Esophagus muscularis mucosa (tissue), 3 donors: ENCODE measurements at regions not wholly inside any gene's neighbourhood (a gene's known extent, or its start where the extent isn't known, plus 50 kb on each side); places are given as distances from the start of the nearest gene placed in this dataset.
"Not testable (repeated sequence)": the region's sequence is repeated elsewhere in the genome, so short reads cannot be mapped to it uniquely, and the experiment has no call there.

ENCODE experiments used
- CTCF ChIP-seq, 3 experiments: fragments of 200-600 bp in 2 of 3; fragments of 450-650 bp in 1 of 3; sonication (generic) in 2 of 3; IDR thresholded peaks; one replicate each; pipeline ENCODE4 v1.5.1; 2017 to 2019; ENCODE audit warnings: antibody characterized with exemption in 3 of 3, mild to moderate bottlenecking in 2 of 3, moderate library complexity in 1 of 3
- POLR2AphosphoS5 ChIP-seq, 2 donors: sonication (generic); formaldehyde crosslinking; IDR thresholded peaks; one replicate each; pipeline ENCODE4 v1.6.1; 2017; ENCODE audit warnings: antibody characterized with exemption in 2 of 2

- not testable (repeated sequence) for TF ChIP-seq CTCF, POLR2AphosphoS5 (IDR thresholded peaks at IDR 0.05)
Measured at GRCh38 chr7:65562522-65562921, 188.9 kb downstream of the ZNF92 start.
